NCI-H1930 (cell line): ENCODE measurements at regions not wholly inside any gene's neighbourhood (a gene's known extent, or its start where the extent isn't known, plus 50 kb on each side); places are given as distances from the start of the nearest gene placed in this dataset.

Experiments
- DNase-seq, 2 experiments: peaks; one replicate each; lab custom pipeline; 2025; lab: John Stamatoyannopoulos, UW

- no peak for DNase-seq
Observed at GRCh38 chr5:164597293-164597900, 1092.0 kb downstream of the MAT2B start.

DNA sequence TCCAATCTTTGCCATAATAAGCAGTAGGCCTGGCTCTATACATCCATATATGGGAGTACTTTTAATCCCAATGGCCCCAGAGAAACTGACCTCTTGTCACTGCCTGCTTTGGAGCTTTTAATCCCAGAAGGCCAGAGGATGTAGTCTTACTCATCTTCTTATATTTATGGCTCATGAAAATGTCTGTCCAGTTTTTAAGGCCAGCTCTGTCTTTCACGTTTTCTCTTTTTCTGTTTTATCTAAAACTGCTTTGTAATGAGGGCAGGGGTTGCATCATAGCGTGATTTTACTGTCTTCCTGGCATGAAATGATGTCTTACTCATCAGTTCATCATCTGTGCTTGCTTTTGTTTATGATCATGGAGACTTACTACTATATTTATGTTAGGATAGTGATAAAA lies 1094.9 kb downstream of the MAT2B start:
- no peak for DNase-seq

GRCh38 chr5:164600929-164601535 lies 1095.6 kb downstream of the MAT2B start:
- no peak for DNase-seq

DNA sequence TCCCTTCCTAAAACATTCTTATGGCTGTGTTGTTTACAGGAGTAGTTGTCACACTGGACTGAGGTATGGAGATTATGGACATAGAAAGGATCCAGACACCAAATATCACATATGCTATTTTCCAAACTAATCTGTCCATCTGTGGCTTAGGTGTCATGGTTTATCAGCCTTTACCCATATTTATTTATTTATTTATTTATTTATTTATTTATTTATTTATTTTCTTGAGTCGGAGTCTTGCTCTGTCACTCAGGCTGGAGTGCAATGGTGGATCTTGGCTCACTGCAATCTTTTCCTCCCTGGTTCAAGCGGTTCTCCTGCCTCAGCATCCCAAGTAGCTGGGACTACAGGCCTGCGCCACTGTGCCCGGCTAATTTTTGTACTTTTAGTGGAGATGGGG lies 1103.1 kb downstream of the MAT2B start:
- DNase-seq: no peak

DNA sequence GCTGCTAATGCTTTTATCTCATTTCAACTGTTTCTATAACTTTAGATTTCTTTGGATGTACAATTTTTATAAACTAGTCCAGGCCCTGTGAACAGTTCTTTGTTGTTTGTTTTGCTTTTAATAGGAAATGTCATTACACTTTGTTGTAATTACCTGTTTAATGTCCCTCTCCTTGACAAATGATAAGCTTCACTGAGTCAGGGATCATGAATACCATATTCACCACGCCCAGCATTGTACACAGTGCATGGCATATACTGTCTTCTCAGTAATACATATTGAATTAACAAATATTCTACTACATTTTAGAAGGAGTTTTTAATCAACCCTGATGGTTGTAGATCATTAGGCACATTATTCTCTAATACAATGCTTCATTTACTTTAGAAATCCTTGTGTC lies 1105.0 kb downstream of the MAT2B start:
- no peak for DNase-seq

DNA sequence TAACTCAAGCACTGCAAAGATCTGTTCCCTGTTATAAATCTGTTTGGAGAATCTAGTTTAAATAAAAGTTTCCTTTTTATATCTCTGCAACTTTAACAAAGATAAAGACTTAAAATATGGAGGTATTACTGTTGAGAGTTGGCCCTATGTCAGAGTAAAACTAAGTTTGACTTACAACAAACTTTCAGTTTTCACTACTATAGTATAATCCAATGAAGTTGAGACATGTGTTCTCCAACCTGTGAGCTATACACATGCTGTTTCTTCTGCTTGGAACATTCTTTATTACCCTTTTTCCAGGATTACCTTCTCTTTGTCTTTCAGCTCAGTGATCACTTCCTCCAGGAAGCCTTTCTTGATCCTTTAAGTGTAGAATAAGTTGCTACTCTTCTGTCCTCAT lies 1109.3 kb downstream of the MAT2B start:
- DNase-seq: no peak

- DNase-seq: no peak
Observed at GRCh38 chr5:164617290-164617689, 1111.9 kb downstream of the MAT2B start.

- DNase-seq: no peak
Observed at GRCh38 chr5:164627021-164627420, 1121.6 kb downstream of the MAT2B start.

DNA sequence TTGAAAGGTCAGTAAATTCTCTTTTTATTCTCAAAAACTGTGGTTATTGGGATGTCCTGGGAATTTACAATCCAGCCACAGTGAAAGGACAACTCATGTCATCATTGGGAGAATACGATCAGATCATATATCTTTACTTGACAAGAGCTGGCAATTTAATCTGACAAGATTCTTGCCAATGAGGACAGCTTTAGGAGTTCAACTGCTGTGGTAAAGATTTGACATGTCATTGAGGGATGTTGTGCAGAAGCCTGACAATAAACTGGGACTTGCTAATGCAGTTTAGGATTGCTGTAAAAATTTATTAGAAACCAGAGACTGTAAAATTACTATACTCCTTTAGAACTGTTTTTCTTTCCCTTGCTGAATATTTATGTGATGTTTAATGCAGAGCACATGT lies 1131.0 kb downstream of the MAT2B start:
- DNase-seq: no peak

DNA sequence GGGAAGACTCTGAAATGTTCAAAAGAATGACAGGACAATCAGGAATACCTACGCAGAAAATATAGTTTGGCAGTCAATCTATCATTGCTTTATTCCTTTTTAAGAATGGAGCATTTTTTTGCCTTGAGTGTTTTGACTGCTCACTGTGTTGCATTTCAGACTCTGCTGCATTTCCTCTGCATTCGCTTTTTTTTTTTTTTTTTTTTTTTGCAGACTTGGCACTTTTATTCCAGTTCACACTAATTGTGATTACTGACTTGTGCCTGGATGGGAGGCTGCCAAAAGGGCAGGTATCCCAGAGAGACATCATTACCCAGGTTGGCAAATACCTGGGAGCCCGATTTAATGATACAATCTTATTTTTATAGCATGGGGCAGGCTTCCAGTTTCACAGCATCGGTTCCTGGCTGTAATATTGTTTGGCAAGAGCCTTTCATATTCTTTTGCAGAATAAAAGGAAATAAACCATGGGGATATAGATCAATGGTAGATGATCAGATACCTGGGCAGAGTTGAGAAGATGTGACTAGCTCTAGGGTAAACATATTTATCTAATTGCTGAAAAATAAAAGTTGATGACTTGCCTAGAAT lies 1132.6 kb downstream of the MAT2B start:
- no peak for DNase-seq

DNA sequence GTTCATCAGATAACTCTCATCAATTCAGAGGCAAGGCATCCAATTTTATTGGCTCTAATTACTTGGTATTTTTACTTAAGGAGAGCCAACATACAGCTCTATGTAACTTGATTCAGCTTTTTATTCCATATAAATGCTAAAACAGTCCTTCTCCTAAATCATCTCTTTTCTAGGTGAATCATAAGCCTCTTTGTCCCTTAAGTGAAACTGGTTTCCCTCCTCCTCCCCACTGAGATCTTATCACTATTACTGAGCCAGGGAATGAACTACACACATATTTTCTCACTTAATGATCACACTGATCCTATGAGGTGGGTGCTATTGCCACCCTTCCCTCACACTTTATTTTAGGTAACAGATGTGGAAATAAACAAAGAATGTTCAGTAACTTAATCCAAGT lies 1143.8 kb downstream of the MAT2B start:
- no peak for DNase-seq

DNA sequence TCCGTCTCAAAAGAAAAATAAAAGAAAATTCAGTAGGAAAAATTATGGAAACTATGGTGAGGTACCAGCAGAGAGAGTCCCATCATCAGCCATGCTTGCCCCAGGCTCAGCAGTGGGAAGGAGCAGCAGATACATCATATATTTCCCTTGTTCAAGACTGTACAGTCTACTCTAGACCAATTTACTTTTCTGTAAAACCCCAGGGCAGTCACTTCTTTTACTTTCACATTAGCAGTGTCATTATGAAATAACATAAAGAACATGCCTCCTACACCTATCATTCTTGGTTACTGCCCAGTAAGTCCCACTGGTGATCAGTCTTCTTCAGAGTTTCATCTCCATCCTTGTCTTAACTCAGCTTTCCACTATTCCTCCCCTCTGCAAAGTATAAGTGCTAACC lies 1145.0 kb downstream of the MAT2B start:
- DNase-seq: no peak

GRCh38 chr5:164651546-164652275 lies 1146.3 kb downstream of the MAT2B start:
- DNase-seq: no peak

DNA sequence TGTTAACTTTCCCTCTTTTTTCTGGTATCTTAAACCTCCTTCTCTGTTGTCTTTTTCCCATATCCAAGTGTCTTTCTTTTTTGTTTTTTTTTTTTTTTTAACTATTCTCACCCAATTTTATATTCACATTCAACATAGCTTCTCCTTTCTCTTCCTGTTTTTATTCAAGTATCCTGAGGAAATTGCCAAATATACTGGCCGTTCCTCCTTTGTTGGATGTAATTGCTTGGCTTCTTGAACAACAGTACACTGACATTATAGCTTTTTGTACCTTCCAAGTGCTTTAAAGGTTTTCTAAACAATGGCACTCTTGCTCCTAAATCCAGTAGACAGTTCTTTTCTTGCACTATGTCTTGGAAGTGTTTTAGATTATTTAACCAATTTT lies 1146.8 kb downstream of the MAT2B start:
- no peak for DNase-seq

DNA sequence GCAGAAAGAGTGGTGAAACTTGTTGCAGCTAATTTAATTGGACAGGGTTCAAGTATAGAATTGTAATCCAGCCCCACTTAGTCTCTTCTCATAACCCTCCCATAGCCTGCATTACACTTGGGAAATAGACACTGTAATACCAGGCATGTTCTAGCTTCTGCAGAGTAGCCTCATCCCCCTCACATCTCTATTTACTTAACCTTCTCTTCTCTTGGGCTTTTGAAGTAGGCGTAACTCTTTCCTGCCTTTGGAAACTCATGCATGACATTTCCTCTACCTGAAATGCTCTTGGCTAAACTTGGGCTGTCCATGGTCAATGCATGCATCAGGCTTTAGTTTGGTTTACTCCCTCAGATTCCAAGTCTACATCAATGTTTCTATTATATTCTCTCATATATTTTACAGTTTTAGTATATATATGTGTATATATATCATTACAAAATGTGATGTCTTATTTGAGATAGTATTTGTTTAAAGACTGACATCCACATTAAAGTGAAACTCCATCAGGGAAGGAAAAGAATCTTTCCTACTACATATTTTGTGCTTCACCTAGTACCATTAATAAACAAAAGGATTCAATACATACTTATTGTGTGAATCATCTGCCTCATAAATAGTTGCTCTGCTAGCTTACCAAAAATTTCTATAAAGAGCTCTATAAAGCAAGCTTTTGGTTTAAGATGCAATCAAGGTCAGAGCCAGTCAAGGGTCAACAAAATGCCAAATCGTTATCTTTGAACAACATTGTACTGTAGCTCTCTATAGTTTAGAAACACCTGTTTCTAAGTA lies 1158.0 kb downstream of the MAT2B start:
- DNase-seq: no peak

- DNase-seq: no peak
Observed at GRCh38 chr5:164671640-164672039, 1166.2 kb downstream of the MAT2B start.

DNA sequence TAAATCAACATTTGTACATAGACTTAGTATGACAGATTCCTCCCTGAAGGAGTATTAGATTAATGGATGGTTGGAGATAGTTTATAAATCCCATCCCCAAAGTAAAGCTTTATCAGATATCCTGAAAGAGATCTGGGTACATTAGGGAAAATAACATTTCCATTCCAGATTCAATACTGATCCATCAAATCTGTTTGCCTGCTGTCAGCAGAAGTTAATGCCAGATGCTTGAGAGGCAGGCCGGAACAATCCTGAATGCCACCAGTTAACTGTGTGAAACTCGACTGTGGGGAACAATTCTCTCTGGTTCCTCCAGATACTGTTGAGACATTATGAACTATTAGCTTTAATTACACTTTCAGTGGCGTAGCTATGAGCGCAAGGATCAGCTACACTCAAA lies 1166.8 kb downstream of the MAT2B start:
- DNase-seq: no peak

- no peak for DNase-seq
Observed at GRCh38 chr5:164672931-164673694, 1167.7 kb downstream of the MAT2B start.

GRCh38 chr5:164679461-164679860 lies 1174.0 kb downstream of the MAT2B start:
- no peak for DNase-seq

DNA sequence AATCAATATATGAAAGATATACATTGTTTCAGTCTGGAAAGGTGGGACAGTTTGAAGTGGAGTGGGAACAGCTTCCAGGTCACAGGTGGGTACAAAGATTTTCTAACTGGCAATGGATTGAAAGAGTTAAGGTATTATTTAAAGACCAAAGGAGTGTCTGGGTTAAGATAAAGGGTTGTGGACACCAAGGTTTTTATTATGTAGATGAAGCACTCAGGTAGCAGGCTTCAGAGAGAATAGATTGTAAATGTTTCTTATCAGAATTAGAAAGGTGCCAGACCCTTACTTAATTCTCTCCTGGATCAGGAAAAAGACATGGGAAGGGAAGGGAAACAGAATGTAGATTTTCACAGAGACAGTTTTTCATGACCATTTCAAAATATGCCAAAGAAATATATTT lies 1174.8 kb downstream of the MAT2B start:
- no peak for DNase-seq

DNA sequence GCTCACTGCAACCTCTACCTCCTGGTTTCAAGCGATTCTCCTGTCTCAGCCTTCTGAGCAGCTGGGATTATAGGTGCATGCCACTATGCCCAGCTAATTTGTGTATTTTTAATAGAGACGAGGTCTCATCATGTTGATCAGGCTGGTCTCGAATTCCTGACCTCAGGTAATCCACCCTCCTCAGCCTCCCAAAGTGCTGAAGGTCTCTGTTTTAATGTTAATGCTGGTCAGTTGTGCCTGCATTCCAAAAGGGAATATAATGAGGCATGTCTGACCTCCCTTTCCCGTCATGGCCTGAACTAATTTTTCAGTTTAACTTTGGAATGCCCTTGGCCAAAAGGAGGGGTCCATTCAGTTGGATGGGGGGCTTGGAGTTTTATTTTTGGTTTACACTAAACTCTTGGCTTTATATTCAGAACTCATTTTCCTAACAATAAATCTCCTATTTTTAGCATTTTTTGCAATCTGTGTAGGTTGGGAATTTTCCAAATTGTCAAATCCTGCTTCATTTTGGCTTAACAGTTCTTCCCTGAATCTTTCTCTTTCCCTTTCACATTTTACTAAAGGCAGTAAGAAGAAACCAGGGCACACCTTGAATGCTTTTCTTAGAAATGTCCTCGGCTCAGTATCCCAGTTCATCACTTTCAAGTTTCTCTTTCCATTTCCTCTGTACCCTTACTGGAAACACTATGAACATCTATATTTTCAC lies 1175.5 kb downstream of the MAT2B start:
- DNase-seq: no peak
